H9 (cell line): ENCODE measurements at regions not wholly inside any gene's neighbourhood (a gene's known extent, or its start where the extent isn't known, plus 50 kb on each side); places are given as distances from the start of the nearest gene placed in this dataset.

ENCODE experiments used
- DNase-seq: peaks from one replicate; pipeline ENCODE4 v3.0.0-alpha.2; 2017
- H2AFZ ChIP-seq: one replicate; pipeline ENCODE4 v1.6.1; 2013; ENCODE audit warnings: mild to moderate bottlenecking, low read length, control low read depth, moderate library complexity
- H2AK5ac ChIP-seq: 2 replicates; pipeline ENCODE4 v1.6.1; 2013; ENCODE audit warnings: low read length, control low read depth, mixed read lengths; ENCODE audit not compliant: insufficient read length
- H2BK120ac ChIP-seq: one replicate; pipeline ENCODE4 v1.6.1; 2013; ENCODE audit warnings: low read depth, mild to moderate bottlenecking, low read length, control low read depth, inconsistent platforms; ENCODE audit not compliant: poor library complexity, severe bottlenecking
- H2BK12ac ChIP-seq: 2 replicates; pipeline ENCODE4 v1.6.1; 2013; ENCODE audit warnings: low read length, control low read depth, mixed read lengths, low read depth; ENCODE audit not compliant: insufficient read length
- H2BK15ac ChIP-seq: 2 replicates; pipeline ENCODE4 v1.6.1; 2013; ENCODE audit warnings: low read depth, low read length, control low read depth
- H2BK20ac ChIP-seq: one replicate; pipeline ENCODE4 v1.6.1; 2013; ENCODE audit warnings: low read depth, mild to moderate bottlenecking, low read length, control low read depth, inconsistent platforms; ENCODE audit not compliant: poor library complexity, severe bottlenecking
- H2BK5ac ChIP-seq: 2 replicates; pipeline ENCODE4 v1.6.1; 2013; ENCODE audit warnings: low read length, control low read depth, mixed read lengths; ENCODE audit not compliant: insufficient read length
- H3K14ac ChIP-seq: 2 replicates; pipeline ENCODE4 v1.6.1; 2013; ENCODE audit warnings: low read length, control low read depth; ENCODE audit not compliant: insufficient read depth
- H3K18ac ChIP-seq: 2 replicates; pipeline ENCODE4 v1.6.1; 2013; ENCODE audit warnings: low read depth, mild to moderate bottlenecking, mixed read lengths, low read length, control low read depth; ENCODE audit not compliant: insufficient read length
- H3K23ac ChIP-seq: 2 replicates; pipeline ENCODE4 v1.6.1; 2013; ENCODE audit warnings: low read length, control low read depth, mixed read lengths, low read depth; ENCODE audit not compliant: insufficient read length
- H3K23me2 ChIP-seq: 2 replicates; pipeline ENCODE4 v1.6.1; 2013; ENCODE audit warnings: low read depth, mild to moderate bottlenecking, mixed read lengths, low read length, control low read depth; ENCODE audit not compliant: insufficient read length, poor library complexity, severe bottlenecking
- H3K27ac ChIP-seq: 2 replicates; pipeline ENCODE4 v1.5.1; 2013; ENCODE audit warnings: low read length, control low read depth, mixed read lengths, low read depth; ENCODE audit not compliant: insufficient read length
- H3K27me3 ChIP-seq: 2 replicates; pipeline ENCODE4 v1.6.1; 2013; ENCODE audit warnings: low read length, control low read depth, inconsistent platforms; ENCODE audit not compliant: insufficient read depth
- H3K4ac ChIP-seq: 2 replicates; pipeline ENCODE4 v1.6.1; 2013; ENCODE audit warnings: low read depth, mild to moderate bottlenecking, control low read depth, inconsistent platforms, low read length, moderate library complexity
- H3K4me1 ChIP-seq: 2 replicates; pipeline ENCODE4 v1.6.1; 2013; ENCODE audit warnings: low read length, control low read depth, inconsistent platforms; ENCODE audit not compliant: insufficient read depth
- H3K4me2 ChIP-seq: 2 replicates; pipeline ENCODE4 v1.6.1; 2013; ENCODE audit warnings: low read length, control low read depth, mixed read lengths; ENCODE audit not compliant: insufficient read length, insufficient read depth
- H3K56ac ChIP-seq: 2 replicates; pipeline ENCODE4 v1.6.1; 2013; ENCODE audit warnings: low read depth, mild to moderate bottlenecking, mixed read lengths, low read length, control low read depth; ENCODE audit not compliant: insufficient read length
- H3K79me1 ChIP-seq: 2 replicates; pipeline ENCODE4 v1.6.1; 2013; ENCODE audit warnings: low read depth, mild to moderate bottlenecking, moderate library complexity, low read length, control low read depth, inconsistent platforms; ENCODE audit not compliant: insufficient read depth, poor library complexity, severe bottlenecking
- H3K79me2 ChIP-seq: 2 replicates; pipeline ENCODE4 v1.6.1; 2013; ENCODE audit warnings: low read length, control low read depth, inconsistent platforms; ENCODE audit not compliant: insufficient read depth
- H3K9ac ChIP-seq: 2 replicates; pipeline ENCODE4 v1.6.1; 2013; ENCODE audit warnings: low read length, control low read depth, mixed read lengths; ENCODE audit not compliant: insufficient read length; ENCODE audit errors: extremely low read depth
- H3K9me3 ChIP-seq: one replicate; pipeline ENCODE4 v1.6.1; 2013; ENCODE audit warnings: low read depth, low read length, inconsistent platforms; ENCODE audit not compliant: control insufficient read depth
- H3T11ph ChIP-seq: one replicate; pipeline ENCODE4 v1.6.1; 2013; ENCODE audit warnings: mild to moderate bottlenecking, low read length, control low read depth, inconsistent platforms
- H4K20me1 ChIP-seq: one replicate; pipeline ENCODE4 v1.6.1; 2013; ENCODE audit not compliant: control insufficient read depth, insufficient read length, insufficient read depth
- H4K5ac ChIP-seq: 2 replicates; pipeline ENCODE4 v1.6.1; 2013; ENCODE audit warnings: low read depth, mild to moderate bottlenecking, mixed read lengths, low read length, control low read depth; ENCODE audit not compliant: insufficient read length
- H4K8ac ChIP-seq: replicated peaks from 2 replicates; pipeline ENCODE4 v1.6.1; 2013; ENCODE audit warnings: low read length, control low read depth, mixed read lengths, low read depth; ENCODE audit not compliant: insufficient read length
- H4K91ac ChIP-seq: 2 replicates; pipeline ENCODE4 v1.6.1; 2013; ENCODE audit warnings: low read depth, mild to moderate bottlenecking, moderate library complexity, mixed read lengths, low read length, control low read depth; ENCODE audit not compliant: insufficient read length
- H3K27ac Mint-ChIP-seq, 3 experiments: 2 replicates in 2 of 3; 3 replicates in 1 of 3; pipeline ENCODE4 v1.8.0; 2020 to 2021; ENCODE audit warnings: mixed read lengths in 3 of 3, mild to moderate bottlenecking in 1 of 3, moderate library complexity in 1 of 3
- H3K27me3 Mint-ChIP-seq: 2 replicates; pipeline ENCODE4 v1.8.0; 2021; ENCODE audit warnings: low read depth, mild to moderate bottlenecking, moderate library complexity, mixed read lengths
- H3K36me3 Mint-ChIP-seq, 3 experiments: 2 replicates in 2 of 3; 3 replicates in 1 of 3; pipeline ENCODE4 v1.8.0; 2020 to 2021; ENCODE audit warnings: low read depth in 3 of 3, mixed read lengths in 3 of 3; ENCODE audit not compliant: insufficient read depth in 1 of 3
- H3K4me1 Mint-ChIP-seq, 2 experiments: 2 replicates each; pipeline ENCODE4 v1.8.0; 2020; ENCODE audit warnings: mixed read lengths in 2 of 2
- H3K4me3 Mint-ChIP-seq, 2 experiments: 2 replicates in 1 of 2; 3 replicates in 1 of 2; pipeline ENCODE4 v1.8.0; 2020 to 2021; ENCODE audit warnings: mild to moderate bottlenecking in 2 of 2, mixed read lengths in 2 of 2, moderate library complexity in 1 of 2
- H3K9me3 Mint-ChIP-seq, 2 experiments: 2 replicates in 1 of 2; 3 replicates in 1 of 2; pipeline ENCODE4 v1.8.0; 2020; ENCODE audit warnings: mild to moderate bottlenecking in 2 of 2, mixed read lengths in 2 of 2, moderate library complexity in 1 of 2
- WGBS: extraction: QIAGEN DNeasy Blood & Tissue Kit; methylation state at CpG from one replicate; pipeline ENCODE4 v1.1.7; 2013; ENCODE audit warnings: missing lambda C conversion rate, low lambda C conversion rate, mixed read lengths; ENCODE audit not compliant: insufficient read length; ENCODE audit errors: extremely low coverage; 5-methylcytosine and 5-hydroxymethylcytosine counted together
- TF ChIP-seq, protein P1 (sequence below): fragments of 200-600 bp; sonication (generic); conservative IDR thresholded peaks from 3 replicates; pipeline ENCODE4 v1.8.0; 2021; ENCODE audit warnings: antibody characterized with exemption, mild to moderate bottlenecking

- Histone ChIP-seq H3K9ac (no peak overlapping the region), H2BK120ac (no peak overlapping the region), H2BK20ac (no peak overlapping the region), H3K27me3 (no peaks in the 10 kb centered on the region), H3K9me3 (no peaks in the 10 kb centered on the region), H3K4me2 (no peak overlapping the region), H3K23me2 (no peaks in the 10 kb centered on the region), H3K79me2 (no peaks in the 10 kb centered on the region), H2AK5ac (no peak overlapping the region), H3T11ph (no peak overlapping the region), H4K5ac (no peak overlapping the region), H3K23ac (no peak overlapping the region), H3K79me1 (no peaks in the 10 kb centered on the region), H2BK15ac (no peak overlapping the region), H4K20me1 (no peaks in the 10 kb centered on the region), H3K27ac (no peak overlapping the region), H3K4me1 (no peaks in the 10 kb centered on the region), H4K91ac (no peak overlapping the region), H2AFZ (no peak overlapping the region), H3K18ac (no peak overlapping the region), H3K14ac (no peak overlapping the region), H4K8ac (no peak overlapping the region), H3K4ac (no peak overlapping the region), H3K56ac (no peak overlapping the region), H2BK12ac (no peak overlapping the region), H2BK5ac (no peak overlapping the region)
- TF ChIP-seq, protein P1, sequence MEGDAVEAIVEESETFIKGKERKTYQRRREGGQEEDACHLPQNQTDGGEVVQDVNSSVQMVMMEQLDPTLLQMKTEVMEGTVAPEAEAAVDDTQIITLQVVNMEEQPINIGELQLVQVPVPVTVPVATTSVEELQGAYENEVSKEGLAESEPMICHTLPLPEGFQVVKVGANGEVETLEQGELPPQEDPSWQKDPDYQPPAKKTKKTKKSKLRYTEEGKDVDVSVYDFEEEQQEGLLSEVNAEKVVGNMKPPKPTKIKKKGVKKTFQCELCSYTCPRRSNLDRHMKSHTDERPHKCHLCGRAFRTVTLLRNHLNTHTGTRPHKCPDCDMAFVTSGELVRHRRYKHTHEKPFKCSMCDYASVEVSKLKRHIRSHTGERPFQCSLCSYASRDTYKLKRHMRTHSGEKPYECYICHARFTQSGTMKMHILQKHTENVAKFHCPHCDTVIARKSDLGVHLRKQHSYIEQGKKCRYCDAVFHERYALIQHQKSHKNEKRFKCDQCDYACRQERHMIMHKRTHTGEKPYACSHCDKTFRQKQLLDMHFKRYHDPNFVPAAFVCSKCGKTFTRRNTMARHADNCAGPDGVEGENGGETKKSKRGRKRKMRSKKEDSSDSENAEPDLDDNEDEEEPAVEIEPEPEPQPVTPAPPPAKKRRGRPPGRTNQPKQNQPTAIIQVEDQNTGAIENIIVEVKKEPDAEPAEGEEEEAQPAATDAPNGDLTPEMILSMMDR: no peak
- H3K36me3 Mint-ChIP-seq: peaks cover 0 to 3% (median 0%) of the 10 kb centered on the region in 3 experiments; a peak in 2 of 7 replicates
- no peaks in the 10 kb centered on the region for H3K27me3 Mint-ChIP-seq
- no peak overlapping the region for H3K4me3 Mint-ChIP-seq
- no CpG with 5 or more reads among the region's 2 CpGs for WGBS
- H3K27ac Mint-ChIP-seq: no peak overlapping the region
- peaks cover 3 to 10% of the 10 kb centered on the region in 2 experiments; a peak in 4 of 5 replicates for H3K9me3 Mint-ChIP-seq
- H3K4me1 Mint-ChIP-seq: no peaks in the 10 kb centered on the region; a peak in 2 of 4 replicates
- DNase-seq: no peak
These were observed 91.3 kb upstream of the GALNTL6 start for GRCh38 chr4:171721937-171722336.
